BJ (cell line): ENCODE measurements at regions not wholly inside any gene's neighbourhood (a gene's known extent, or its start where the extent isn't known, plus 50 kb on each side); places are given as distances from the start of the nearest gene placed in this dataset.

Experiments used
- CTCF ChIA-PET: fragments of 350-600 bp; formaldehyde crosslinking; extraction: SDS; loops from one replicate; lab custom pipeline; 2021; ENCODE audit warnings: antibody characterized with exemption, inconsistent platforms; lab: Yijun Ruan, JAX
- POLR2A ChIA-PET: fragments of 300-600 bp; sonication (Branson Sonifier 250); formaldehyde crosslinking; extraction: SDS; loops from one replicate; lab custom pipeline; 2021; ENCODE audit warnings: antibody characterized with exemption; lab: Charles Lee
- DNase-seq: peaks from one replicate; pipeline ENCODE4 v3.0.0-alpha.2; 2011; ENCODE audit warnings: low read depth
- H3K27me3 ChIP-seq: 2 replicates; pipeline ENCODE4 v1.6.0; 2011; ENCODE audit warnings: low read length; ENCODE audit not compliant: control insufficient read depth, insufficient read depth
- H3K36me3 ChIP-seq: 2 replicates; pipeline ENCODE4 v1.5.1; 2011; ENCODE audit warnings: low read length; ENCODE audit not compliant: control insufficient read depth, insufficient read depth
- H3K4me3 ChIP-seq: 2 replicates; pipeline ENCODE4 v1.5.1; 2011; ENCODE audit warnings: low read depth, mild to moderate bottlenecking, control low read depth, low read length
- TF ChIP-seq, protein P1 (sequence below): IDR thresholded peaks from 2 replicates; pipeline ENCODE4 v1.5.1; 2011; ENCODE audit warnings: low read depth, mild to moderate bottlenecking, control low read depth, inconsistent platforms, low read length, moderate library complexity; ENCODE audit not compliant: insufficient read depth

DNA sequence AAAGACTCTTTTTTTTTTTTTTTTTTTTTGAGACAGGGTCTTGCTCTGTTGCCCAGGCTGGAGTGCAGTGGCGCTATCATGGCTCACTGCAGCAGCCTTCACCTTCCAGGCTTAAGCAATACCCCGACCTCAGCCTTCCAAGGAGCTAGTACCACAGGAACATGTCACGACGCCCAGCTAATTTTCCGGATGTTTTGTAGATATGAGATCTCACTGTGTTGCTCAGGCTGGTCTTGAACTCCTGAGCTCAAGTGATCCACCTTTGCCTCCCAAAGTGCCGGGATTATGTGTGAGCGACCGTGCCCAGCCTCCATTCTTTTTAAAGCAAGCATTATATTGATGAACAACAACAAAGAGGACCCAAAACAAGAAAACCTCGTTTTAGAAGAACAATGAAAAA, 307.1 kb upstream of the ID2 start:
- no peak overlapping the region for H3K4me3 ChIP-seq
- ChIA-PET CTCF (no interaction called here), POLR2A (no interaction called here)
- TF ChIP-seq, protein P1, sequence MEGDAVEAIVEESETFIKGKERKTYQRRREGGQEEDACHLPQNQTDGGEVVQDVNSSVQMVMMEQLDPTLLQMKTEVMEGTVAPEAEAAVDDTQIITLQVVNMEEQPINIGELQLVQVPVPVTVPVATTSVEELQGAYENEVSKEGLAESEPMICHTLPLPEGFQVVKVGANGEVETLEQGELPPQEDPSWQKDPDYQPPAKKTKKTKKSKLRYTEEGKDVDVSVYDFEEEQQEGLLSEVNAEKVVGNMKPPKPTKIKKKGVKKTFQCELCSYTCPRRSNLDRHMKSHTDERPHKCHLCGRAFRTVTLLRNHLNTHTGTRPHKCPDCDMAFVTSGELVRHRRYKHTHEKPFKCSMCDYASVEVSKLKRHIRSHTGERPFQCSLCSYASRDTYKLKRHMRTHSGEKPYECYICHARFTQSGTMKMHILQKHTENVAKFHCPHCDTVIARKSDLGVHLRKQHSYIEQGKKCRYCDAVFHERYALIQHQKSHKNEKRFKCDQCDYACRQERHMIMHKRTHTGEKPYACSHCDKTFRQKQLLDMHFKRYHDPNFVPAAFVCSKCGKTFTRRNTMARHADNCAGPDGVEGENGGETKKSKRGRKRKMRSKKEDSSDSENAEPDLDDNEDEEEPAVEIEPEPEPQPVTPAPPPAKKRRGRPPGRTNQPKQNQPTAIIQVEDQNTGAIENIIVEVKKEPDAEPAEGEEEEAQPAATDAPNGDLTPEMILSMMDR = no peak
- no peaks in the 10 kb centered on the region for H3K27me3 ChIP-seq
- H3K36me3 ChIP-seq = no peaks in the 10 kb centered on the region
- DNase-seq = no peak

DNA sequence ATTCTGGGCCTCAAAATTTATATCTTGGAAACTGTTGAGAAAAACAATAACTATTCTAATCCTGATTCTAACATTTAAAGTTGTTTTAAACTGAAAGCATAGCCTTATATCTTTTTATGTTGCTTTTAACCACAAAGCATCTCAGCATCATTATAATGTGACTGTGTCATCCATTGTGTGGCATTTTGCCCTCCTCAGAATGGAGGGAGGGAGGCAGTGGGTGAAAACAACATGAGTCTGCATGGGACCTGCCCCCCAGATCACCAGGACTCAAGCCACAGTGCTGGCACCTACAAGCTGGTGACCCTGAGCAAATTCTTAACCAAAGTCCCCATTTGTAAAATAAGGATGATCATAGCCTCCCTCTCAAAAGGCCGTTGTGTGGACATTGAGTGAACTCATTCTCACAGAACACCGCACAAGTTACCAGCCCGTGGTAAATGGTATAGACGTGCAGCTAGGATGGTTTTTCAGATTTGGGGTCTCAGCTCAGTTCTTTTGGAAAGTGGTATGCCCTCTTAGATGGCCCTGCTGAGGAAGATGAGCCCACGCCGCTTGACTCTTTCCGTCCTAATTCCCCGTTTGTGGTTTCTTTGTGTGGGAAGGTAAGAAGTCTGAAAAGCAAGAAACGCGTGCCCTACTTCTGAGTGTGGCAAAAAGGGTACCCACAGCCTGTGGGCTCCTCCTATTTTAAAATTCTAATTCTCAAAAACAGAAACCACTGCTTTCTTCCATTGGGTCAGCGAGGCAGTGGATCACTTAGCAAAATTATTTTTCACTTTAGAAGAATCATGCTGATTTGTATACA, 305.0 kb upstream of the ID2 start:
- CTCF ChIA-PET = no interaction called here
- POLR2A ChIA-PET = no interaction called here
- DNase-seq = no peak
- Histone ChIP-seq H3K36me3 (no peaks in the 10 kb centered on the region), H3K4me3 (no peak overlapping the region), H3K27me3 (no peaks in the 10 kb centered on the region)
- TF ChIP-seq, protein P1 = no peak

DNA sequence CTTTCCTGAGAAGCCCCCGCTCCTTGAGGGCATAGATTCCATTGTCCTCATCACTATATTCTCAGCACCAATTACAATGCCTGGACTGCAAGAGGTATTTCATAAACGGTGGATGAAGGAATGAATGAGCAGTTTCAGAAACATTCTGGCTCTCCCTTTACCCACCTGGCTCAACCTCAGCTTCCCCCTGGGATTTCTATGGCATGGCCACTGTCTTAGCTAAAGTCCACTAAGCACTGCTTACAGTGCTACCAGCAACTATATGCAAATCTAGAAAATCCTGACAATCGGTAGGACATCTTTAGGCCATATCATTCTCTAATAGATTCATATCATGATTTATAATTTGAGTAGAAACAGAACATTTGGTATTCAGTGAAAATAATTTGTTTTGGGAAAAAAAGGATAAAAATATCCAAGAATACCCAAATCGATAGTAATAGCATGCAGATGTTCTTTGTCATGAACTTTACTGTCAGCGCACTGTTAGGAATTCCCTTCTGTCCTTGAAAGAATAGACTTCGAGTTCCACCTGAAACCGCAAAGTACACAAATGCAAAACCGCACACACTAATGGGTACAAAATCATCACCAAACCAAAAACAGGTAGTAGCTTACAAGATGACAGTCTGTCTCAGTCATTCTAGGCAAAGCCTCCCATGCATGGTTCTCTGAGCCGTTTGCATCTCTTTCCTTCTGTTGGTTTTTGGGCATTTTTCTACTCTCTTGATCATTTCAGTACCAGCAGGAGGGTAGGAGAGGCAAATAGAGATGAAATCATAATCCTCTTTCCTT, 303.6 kb upstream of the ID2 start:
- TF ChIP-seq, protein P1 = no peak
- no peaks in the 10 kb centered on the region for H3K27me3 ChIP-seq
- ChIA-PET CTCF (no interaction called here), POLR2A (no interaction called here)
- no peak overlapping the region for H3K4me3 ChIP-seq
- DNase-seq = no peak
- no peaks in the 10 kb centered on the region for H3K36me3 ChIP-seq

DNA sequence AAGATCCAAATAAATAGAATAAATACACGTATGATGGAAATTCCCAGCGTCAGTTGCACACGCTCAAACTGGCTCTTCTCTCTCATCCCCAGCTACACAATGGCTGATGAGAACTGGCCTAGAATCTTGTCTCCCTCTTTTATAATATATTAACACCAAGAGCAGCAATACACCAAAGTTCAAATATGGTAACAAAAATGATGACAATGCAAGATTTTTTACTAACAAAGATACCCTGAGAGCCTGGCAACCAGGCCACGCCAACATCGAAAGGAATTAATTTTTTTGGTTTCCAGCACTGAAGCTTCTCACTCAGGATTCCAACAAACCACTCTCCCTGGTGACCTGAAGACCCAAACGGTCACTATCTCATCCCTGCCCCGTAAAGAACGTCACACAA, 302.7 kb upstream of the ID2 start:
- Histone ChIP-seq H3K27me3 (no peaks in the 10 kb centered on the region), H3K4me3 (no peak overlapping the region), H3K36me3 (no peaks in the 10 kb centered on the region)
- CTCF ChIA-PET = interaction anchor here (1.5 kb wide), 1 partner anchor 11 kb away, joined by 3 read pairs; no protein-coding TSS in a partner anchor
- TF ChIP-seq, protein P1 = no peak
- POLR2A ChIA-PET = no interaction called here
- no peak for DNase-seq

DNA sequence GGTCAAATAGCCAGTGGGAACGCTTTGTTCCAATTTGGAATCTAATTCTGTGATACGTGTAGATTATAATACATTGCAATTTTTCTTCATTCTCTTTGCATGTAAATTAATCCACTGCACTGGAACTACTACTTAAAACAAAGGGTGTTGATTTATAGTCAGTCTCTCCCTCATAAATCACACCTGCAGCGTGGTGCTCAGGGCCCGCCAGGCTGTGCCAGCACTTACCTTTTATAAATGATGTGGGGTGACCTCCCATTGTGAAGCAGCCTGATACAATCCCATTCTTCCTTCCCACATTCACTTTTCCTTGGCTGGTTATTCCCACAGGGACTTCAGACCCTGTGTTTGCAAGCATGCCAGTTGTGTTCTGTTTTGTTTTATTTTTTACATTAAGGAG, 302.3 kb upstream of the ID2 start:
- ChIA-PET POLR2A (no interaction called here), CTCF (interaction anchor here (1.5 kb wide), 1 partner anchor 12 kb away, joined by 3 read pairs; no protein-coding TSS in a partner anchor)
- no peaks in the 10 kb centered on the region for H3K36me3 ChIP-seq
- no peak overlapping the region for H3K4me3 ChIP-seq
- TF ChIP-seq, protein P1 = no peak
- no peak for DNase-seq
- no peaks in the 10 kb centered on the region for H3K27me3 ChIP-seq
